IMR-90 (cell line): ENCODE measurements at regions not wholly inside any gene's neighbourhood (a gene's known extent, or its start where the extent isn't known, plus 50 kb on each side); places are given as distances from the start of the nearest gene placed in this dataset.

Source experiments
- ATAC-seq: fragments of 200-7000 bp; cut with Tn5 transposase; 2 replicates; pipeline ENCODE4 v1.9.1; 2020; ENCODE audit warnings: low read depth, mild to moderate bottlenecking, moderate library complexity
- BruUV-seq: library from RNA; stranded (reverse); fragments of 400-500 nt; replicated peaks from 2 replicates; lab custom pipeline; 2021; lab: Mats Ljungman, UMichigan
- CTCF ChIA-PET: fragments of 300-600 bp; formaldehyde crosslinking; extraction: SDS; loops from one replicate; lab custom pipeline; 2021; ENCODE audit warnings: antibody characterized with exemption; lab: Yijun Ruan, JAX
- POLR2A ChIA-PET: fragments of 300-600 bp; sonication (Branson Sonifier 250); formaldehyde crosslinking; loops from one replicate; lab custom pipeline; 2022; ENCODE audit warnings: antibody characterized with exemption; ENCODE audit not compliant: unreplicated experiment; lab: Charles Lee
- DNase-seq: peaks from one replicate; pipeline ENCODE4 v3.0.0; 2013
- H2AFZ ChIP-seq: replicated peaks from 2 replicates; pipeline ENCODE3; 2013; ENCODE audit warnings: low read length, mild to moderate bottlenecking; ENCODE audit not compliant: poor library complexity
- H2AK5ac ChIP-seq: 2 replicates; pipeline ENCODE4 v1.6.1; 2013; ENCODE audit warnings: low read depth, low read length, inconsistent platforms
- H2AK9ac ChIP-seq: replicated peaks from 2 replicates; pipeline ENCODE3; 2013; ENCODE audit warnings: mild to moderate bottlenecking, low read depth, low read length, moderate library complexity; ENCODE audit not compliant: poor library complexity
- H2BK120ac ChIP-seq: 2 replicates; pipeline ENCODE4 v1.6.1; 2013; ENCODE audit warnings: low read depth, low read length, inconsistent platforms
- H2BK15ac ChIP-seq: 3 replicates; pipeline ENCODE4 v1.6.1; 2013; ENCODE audit warnings: low read depth, low read length, inconsistent platforms
- H2BK20ac ChIP-seq: 2 replicates; pipeline ENCODE4 v1.6.1; 2013; ENCODE audit warnings: low read depth, mild to moderate bottlenecking, inconsistent platforms, low read length, moderate library complexity
- H2BK5ac ChIP-seq: 2 replicates; pipeline ENCODE4 v1.6.1; 2013; ENCODE audit warnings: mild to moderate bottlenecking, low read depth, low read length, inconsistent platforms; ENCODE audit not compliant: poor library complexity, severe bottlenecking
- H3K14ac ChIP-seq: replicated peaks from 2 replicates; pipeline ENCODE4 v1.6.1; 2013; ENCODE audit warnings: low read depth, low read length, inconsistent platforms
- H3K18ac ChIP-seq: 2 replicates; pipeline ENCODE4 v1.6.1; 2013; ENCODE audit warnings: low read depth, low read length, control low read depth
- H3K23ac ChIP-seq: 2 replicates; pipeline ENCODE4 v1.6.1; 2013; ENCODE audit warnings: low read depth, low read length, inconsistent platforms
- H3K27ac ChIP-seq: 2 replicates; pipeline ENCODE4 v1.5.1; 2013; ENCODE audit warnings: mild to moderate bottlenecking, control low read depth, low read length; ENCODE audit not compliant: insufficient read depth
- H3K27me3 ChIP-seq: 2 replicates; pipeline ENCODE4 v1.6.1; 2013; ENCODE audit warnings: low read length; ENCODE audit not compliant: control insufficient read depth, insufficient read depth
- H3K36me3 ChIP-seq: 2 replicates; pipeline ENCODE4 v1.6.1; 2013; ENCODE audit warnings: low read length, mixed read lengths; ENCODE audit not compliant: control insufficient read depth, insufficient read depth
- H3K4ac ChIP-seq: 2 replicates; pipeline ENCODE4 v1.6.1; 2013; ENCODE audit warnings: low read depth, low read length, inconsistent platforms
- H3K4me1 ChIP-seq: 2 replicates; pipeline ENCODE4 v1.6.1; 2013; ENCODE audit warnings: low read length, mixed read lengths; ENCODE audit not compliant: control insufficient read depth, insufficient read depth
- H3K4me2 ChIP-seq: 2 replicates; pipeline ENCODE4 v1.6.1; 2013; ENCODE audit warnings: low read depth, mild to moderate bottlenecking, control low read depth, low read length, moderate library complexity
- H3K4me3 ChIP-seq: 2 replicates; pipeline ENCODE4 v1.5.1; 2013; ENCODE audit warnings: low read depth, mild to moderate bottlenecking, control low read depth, low read length, moderate library complexity; ENCODE audit not compliant: insufficient read depth
- H3K56ac ChIP-seq: 2 replicates; pipeline ENCODE4 v1.6.1; 2013; ENCODE audit warnings: low read length, inconsistent platforms; ENCODE audit not compliant: insufficient read depth; ENCODE audit errors: extremely low read depth
- H3K79me1 ChIP-seq, 2 experiments: 2 replicates each; pipeline ENCODE4 v1.6.1; 2013; ENCODE audit warnings: low read length in 2 of 2, inconsistent platforms in 1 of 2, low read depth in 1 of 2
- H3K9ac ChIP-seq: 2 replicates; pipeline ENCODE4 v1.6.1; 2013; ENCODE audit warnings: low read depth, low read length, control low read depth
- H3K9me1 ChIP-seq: 2 replicates; pipeline ENCODE4 v1.6.1; 2013; ENCODE audit warnings: low read length, inconsistent platforms; ENCODE audit not compliant: insufficient read depth
- H3K9me3 ChIP-seq: 2 replicates; pipeline ENCODE4 v1.6.1; 2013; ENCODE audit warnings: low read length; ENCODE audit not compliant: control insufficient read depth, insufficient read depth
- H4K20me1 ChIP-seq: 2 replicates; pipeline ENCODE4 v1.6.1; 2013; ENCODE audit warnings: low read length, inconsistent platforms; ENCODE audit not compliant: insufficient read depth
- H4K5ac ChIP-seq: 2 replicates; pipeline ENCODE4 v1.6.1; 2013; ENCODE audit warnings: mild to moderate bottlenecking, low read depth, low read length, control low read depth
- H4K8ac ChIP-seq, 2 experiments: 2 replicates each; pipeline ENCODE4 v1.6.1; 2013; ENCODE audit warnings: low read depth in 2 of 2, low read length in 2 of 2, control low read depth in 1 of 2, inconsistent platforms in 1 of 2
- H4K91ac ChIP-seq: 2 replicates; pipeline ENCODE4 v1.6.1; 2013; ENCODE audit warnings: low read depth, low read length, inconsistent platforms; ENCODE audit not compliant: insufficient read depth
- BHLHE40 ChIP-seq: fragments of 150-350 bp; IDR thresholded peaks from 2 replicates; pipeline ENCODE4 v1.6.1; 2016; ENCODE audit warnings: mild to moderate bottlenecking, low read depth, low read length
- CEBPB ChIP-seq: IDR thresholded peaks from 2 replicates; pipeline ENCODE4 v1.6.1; 2012; ENCODE audit warnings: low read depth, low read length, improper control_type of control experiment
- CHD1 ChIP-seq: IDR thresholded peaks from 2 replicates; pipeline ENCODE4 v1.6.1; 2012; ENCODE audit warnings: low read depth, low read length, improper control_type of control experiment
- ELK1 ChIP-seq: fragments of 150-350 bp; IDR thresholded peaks from 2 replicates; pipeline ENCODE4 v1.6.1; 2016; ENCODE audit warnings: low read depth, mild to moderate bottlenecking, low read length, moderate library complexity, borderline replicate concordance
- FOS ChIP-seq: fragments of 150-350 bp; IDR thresholded peaks from 2 replicates; pipeline ENCODE4 v1.6.1; 2016; ENCODE audit warnings: low read depth, low read length
- MAFK ChIP-seq: IDR thresholded peaks from 2 replicates; pipeline ENCODE4 v1.6.1; 2012; ENCODE audit warnings: low read depth, low read length, improper control_type of control experiment
- MAZ ChIP-seq: IDR thresholded peaks from 2 replicates; pipeline ENCODE4 v1.6.1; 2012; ENCODE audit warnings: low read depth, mild to moderate bottlenecking, low read length, improper control_type of control experiment, moderate library complexity, borderline replicate concordance
- MXI1 ChIP-seq: IDR thresholded peaks from 2 replicates; pipeline ENCODE4 v1.6.1; 2012; ENCODE audit warnings: low read depth, mild to moderate bottlenecking, low read length, moderate library complexity, borderline replicate concordance
- NFE2L2 ChIP-seq: fragments of 150-350 bp; IDR thresholded peaks from 2 replicates; pipeline ENCODE4 v1.6.1; 2016; ENCODE audit warnings: low read depth, mild to moderate bottlenecking, low read length
- POLR2A ChIP-seq: IDR thresholded peaks from 2 replicates; pipeline ENCODE4 v1.6.1; 2012; ENCODE audit warnings: mild to moderate bottlenecking, low read depth, low read length
- RAD21 ChIP-seq: IDR thresholded peaks from 2 replicates; pipeline ENCODE4 v1.6.1; 2012; ENCODE audit warnings: low read length, improper control_type of control experiment
- RCOR1 ChIP-seq: IDR thresholded peaks from 2 replicates; pipeline ENCODE4 v1.6.1; 2012; ENCODE audit warnings: mild to moderate bottlenecking, low read length, improper control_type of control experiment; ENCODE audit not compliant: insufficient replicate concordance
- RFX5 ChIP-seq: IDR thresholded peaks from 2 replicates; pipeline ENCODE4 v1.8.0; 2012; ENCODE audit warnings: low read depth, mild to moderate bottlenecking, low read length, moderate library complexity
- SMC3 ChIP-seq: fragments of 150-350 bp; IDR thresholded peaks from 2 replicates; pipeline ENCODE4 v1.6.1; 2016; ENCODE audit warnings: low read depth, mild to moderate bottlenecking, antibody characterized with exemption, low read length, moderate library complexity
- WGBS, 2 experiments: methylation state at CpG; one replicate each; pipeline versions ENCODE4 v1.1.5 to v1.1.7; 2013; ENCODE audit warnings: missing lambda C conversion rate in 2 of 2; ENCODE audit not compliant: insufficient read length in 1 of 2; ENCODE audit errors: extremely low coverage in 2 of 2; 5-methylcytosine and 5-hydroxymethylcytosine counted together
- dilution Hi-C: fragments of 300-500 bp; cut with HindIII; formaldehyde crosslinking; loops from one replicate; pipeline ENCODE4 v1.14.3; 2018; ENCODE audit warnings: low sequenced_read_pairs; ENCODE audit not compliant: unreplicated experiment
- in situ Hi-C: fragments of 300-500 bp; cut with MboI; formaldehyde crosslinking; loops from 3 replicates; pipeline ENCODE4 v1.14.3; 2019; ENCODE audit warnings: low sequenced_read_pairs, inconsistent platforms, mixed read lengths
- intact Hi-C: fragments of 100-400 bp; cut with micrococcal nuclease; formaldehyde crosslinking; loops from 2 replicates; pipeline ENCODE4 v1.10.0; 2022
- TF ChIP-seq, protein P1 (sequence below): conservative IDR thresholded peaks from 2 replicates; pipeline ENCODE4 v1.5.1; 2012; ENCODE audit warnings: mild to moderate bottlenecking, low read depth, low read length, improper control_type of control experiment
- TF ChIP-seq, protein P2 (sequence below): fragments of 150-350 bp; IDR thresholded peaks from 2 replicates; pipeline ENCODE4 v1.6.1; 2017; ENCODE audit warnings: mild to moderate bottlenecking, antibody characterized with exemption, low read length, low read depth

DNA sequence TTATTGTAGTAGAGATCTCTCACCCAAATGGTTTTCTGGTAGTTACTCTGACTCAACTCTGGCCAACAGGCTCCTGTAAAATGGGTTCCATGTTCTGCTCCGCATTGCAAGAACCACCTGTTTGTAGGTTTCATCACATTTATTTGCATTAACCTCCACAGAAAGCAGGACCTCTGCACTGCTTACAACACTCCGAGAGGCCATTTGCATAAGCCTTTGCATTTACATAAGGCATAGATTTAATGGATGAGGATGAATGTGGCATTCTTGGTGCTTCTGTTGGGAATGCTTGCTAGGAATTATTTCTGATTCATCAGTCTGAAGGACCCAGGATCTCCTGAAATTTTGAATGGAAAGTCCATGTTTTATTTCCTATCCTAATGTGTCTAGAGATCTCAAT is 320.1 kb downstream of the ZNF621 start:
- H3K79me1 ChIP-seq = no peaks in the 10 kb centered on the region
- intact Hi-C loops = no loop called here
- no peak overlapping the region for H2BK120ac ChIP-seq
- H3K9me3 ChIP-seq = peaks cover 8% of the 10 kb centered on the region; the same call in 1 of the 2 replicates
- no peaks in the 10 kb centered on the region for H3K9me1 ChIP-seq
- no peak overlapping the region for H2BK15ac ChIP-seq
- no peaks in the 10 kb centered on the region for H3K27me3 ChIP-seq
- no peak overlapping the region for H3K4me3 ChIP-seq
- WGBS, 2 experiments = no CpG with 5 or more reads among the region's 2 CpGs
- BruUV-seq = no TSS peak
- no peak overlapping the region for H4K8ac ChIP-seq
- no peak overlapping the region for H3K23ac ChIP-seq
- no peak for ATAC-seq
- H2AFZ ChIP-seq = no peak overlapping the region
- no peak overlapping the region for H3K14ac ChIP-seq
- H3K36me3 ChIP-seq = no peaks in the 10 kb centered on the region
- TF ChIP-seq MAZ = no peak
- TF ChIP-seq FOS = no peak
- no peak for TF ChIP-seq CEBPB
- TF ChIP-seq CHD1 = no peak
- TF ChIP-seq RFX5 = no peak
- TF ChIP-seq ELK1 = no peak
- TF ChIP-seq, protein P1, sequence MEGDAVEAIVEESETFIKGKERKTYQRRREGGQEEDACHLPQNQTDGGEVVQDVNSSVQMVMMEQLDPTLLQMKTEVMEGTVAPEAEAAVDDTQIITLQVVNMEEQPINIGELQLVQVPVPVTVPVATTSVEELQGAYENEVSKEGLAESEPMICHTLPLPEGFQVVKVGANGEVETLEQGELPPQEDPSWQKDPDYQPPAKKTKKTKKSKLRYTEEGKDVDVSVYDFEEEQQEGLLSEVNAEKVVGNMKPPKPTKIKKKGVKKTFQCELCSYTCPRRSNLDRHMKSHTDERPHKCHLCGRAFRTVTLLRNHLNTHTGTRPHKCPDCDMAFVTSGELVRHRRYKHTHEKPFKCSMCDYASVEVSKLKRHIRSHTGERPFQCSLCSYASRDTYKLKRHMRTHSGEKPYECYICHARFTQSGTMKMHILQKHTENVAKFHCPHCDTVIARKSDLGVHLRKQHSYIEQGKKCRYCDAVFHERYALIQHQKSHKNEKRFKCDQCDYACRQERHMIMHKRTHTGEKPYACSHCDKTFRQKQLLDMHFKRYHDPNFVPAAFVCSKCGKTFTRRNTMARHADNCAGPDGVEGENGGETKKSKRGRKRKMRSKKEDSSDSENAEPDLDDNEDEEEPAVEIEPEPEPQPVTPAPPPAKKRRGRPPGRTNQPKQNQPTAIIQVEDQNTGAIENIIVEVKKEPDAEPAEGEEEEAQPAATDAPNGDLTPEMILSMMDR = no peak
- TF ChIP-seq BHLHE40 = no peak
- no peak for TF ChIP-seq SMC3
- TF ChIP-seq MAFK = no peak
- TF ChIP-seq, protein P2, sequence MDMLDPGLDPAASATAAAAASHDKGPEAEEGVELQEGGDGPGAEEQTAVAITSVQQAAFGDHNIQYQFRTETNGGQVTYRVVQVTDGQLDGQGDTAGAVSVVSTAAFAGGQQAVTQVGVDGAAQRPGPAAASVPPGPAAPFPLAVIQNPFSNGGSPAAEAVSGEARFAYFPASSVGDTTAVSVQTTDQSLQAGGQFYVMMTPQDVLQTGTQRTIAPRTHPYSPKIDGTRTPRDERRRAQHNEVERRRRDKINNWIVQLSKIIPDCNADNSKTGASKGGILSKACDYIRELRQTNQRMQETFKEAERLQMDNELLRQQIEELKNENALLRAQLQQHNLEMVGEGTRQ = no peak
- TF ChIP-seq NFE2L2 = no peak
- TF ChIP-seq POLR2A = no peak
- no peak for TF ChIP-seq RCOR1
- no peak for TF ChIP-seq RAD21
- no peak for TF ChIP-seq MXI1
- CTCF ChIA-PET = no interaction called here
- H3K18ac ChIP-seq = no peak overlapping the region
- DNase-seq = no peak
- no peak overlapping the region for H2AK5ac ChIP-seq
- H2BK5ac ChIP-seq = no peak overlapping the region
- no peak overlapping the region for H4K91ac ChIP-seq
- H2BK20ac ChIP-seq = no peak overlapping the region
- H4K20me1 ChIP-seq = no peaks in the 10 kb centered on the region
- H2AK9ac ChIP-seq = no peak overlapping the region
- no peak overlapping the region for H3K4me2 ChIP-seq
- POLR2A ChIA-PET = no interaction called here
- H3K56ac ChIP-seq = no peak overlapping the region
- H3K4me1 ChIP-seq = no peaks in the 10 kb centered on the region
- H4K5ac ChIP-seq = no peak overlapping the region
- dilution Hi-C loops = no loop called here
- no peak overlapping the region for H3K27ac ChIP-seq
- H3K4ac ChIP-seq = no peak overlapping the region
- H3K9ac ChIP-seq = no peak overlapping the region
- in situ Hi-C loops = no loop called here
